GM21717 (cell line): ENCODE measurements at regions not wholly inside any gene's neighbourhood (a gene's known extent, or its start where the extent isn't known, plus 50 kb on each side); places are given as distances from the start of the nearest gene placed in this dataset.
"Not testable (repeated sequence)": the region's sequence is repeated elsewhere in the genome, so short reads cannot be mapped to it uniquely, and the experiment has no call there.

Experiments used
- ATAC-seq: cut with Tn5 transposase; IDR thresholded peaks from one replicate; pipeline ENCODE4 v1.9.1; 2021; ENCODE audit warnings: mild to moderate bottlenecking, moderate library complexity; ENCODE audit not compliant: unreplicated experiment

DNA sequence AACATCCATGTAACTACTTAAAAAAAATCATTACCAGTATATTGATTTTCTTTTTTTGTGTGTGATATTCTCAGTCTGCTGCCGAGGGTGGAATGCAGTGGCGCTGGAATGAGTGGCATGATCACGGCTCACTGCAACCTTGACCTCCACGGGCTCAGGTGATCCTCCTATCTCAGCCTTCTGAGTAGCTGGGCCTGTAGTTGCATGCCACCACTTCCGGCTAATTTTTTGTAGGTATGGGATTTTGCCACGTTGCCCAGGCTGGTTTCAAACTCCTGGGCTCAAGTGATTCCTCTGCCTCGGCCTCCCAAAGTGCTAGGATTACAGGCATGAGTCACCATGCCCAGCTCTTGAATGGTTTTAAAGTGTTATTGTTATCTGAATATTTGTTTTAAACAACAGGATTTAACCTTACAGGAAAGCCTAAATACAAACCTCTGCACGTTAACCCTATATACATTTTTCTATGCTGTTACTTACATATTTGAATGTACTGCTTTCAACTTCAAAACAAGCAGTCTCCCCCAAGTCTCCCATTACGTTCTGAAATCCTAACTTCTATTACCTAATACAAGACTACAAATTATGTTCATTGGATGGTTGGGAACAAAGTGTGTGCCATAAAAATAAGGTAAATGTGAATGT lies 61.7 kb downstream of the KPNA2 start:
- no peak for ATAC-seq

DNA sequence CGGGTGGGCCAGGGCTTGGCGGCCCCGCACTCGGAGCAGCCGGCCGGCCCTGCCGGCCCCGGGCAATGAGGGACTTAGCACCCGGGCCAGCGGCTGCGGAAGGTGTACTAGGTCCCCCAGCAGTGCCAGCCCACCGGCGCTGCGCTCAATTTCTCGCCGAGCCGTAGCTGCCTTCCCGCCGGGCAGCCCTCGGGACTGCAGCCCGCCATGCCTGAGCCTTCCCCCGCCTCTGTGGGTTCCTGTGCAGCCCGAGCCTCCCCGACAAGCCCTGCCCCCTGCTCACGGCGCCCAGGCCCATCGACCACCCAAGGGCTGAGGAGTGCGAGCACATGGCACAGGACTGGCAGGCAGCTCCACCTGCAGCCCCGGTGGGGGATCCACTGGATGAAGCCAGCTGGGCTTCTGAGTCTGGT lies 63.8 kb downstream of the KPNA2 start:
- not testable (repeated sequence) for ATAC-seq

- no peak for ATAC-seq
Measured at GRCh38 chr17:68100000-68100641, 64.6 kb downstream of the KPNA2 start.

DNA sequence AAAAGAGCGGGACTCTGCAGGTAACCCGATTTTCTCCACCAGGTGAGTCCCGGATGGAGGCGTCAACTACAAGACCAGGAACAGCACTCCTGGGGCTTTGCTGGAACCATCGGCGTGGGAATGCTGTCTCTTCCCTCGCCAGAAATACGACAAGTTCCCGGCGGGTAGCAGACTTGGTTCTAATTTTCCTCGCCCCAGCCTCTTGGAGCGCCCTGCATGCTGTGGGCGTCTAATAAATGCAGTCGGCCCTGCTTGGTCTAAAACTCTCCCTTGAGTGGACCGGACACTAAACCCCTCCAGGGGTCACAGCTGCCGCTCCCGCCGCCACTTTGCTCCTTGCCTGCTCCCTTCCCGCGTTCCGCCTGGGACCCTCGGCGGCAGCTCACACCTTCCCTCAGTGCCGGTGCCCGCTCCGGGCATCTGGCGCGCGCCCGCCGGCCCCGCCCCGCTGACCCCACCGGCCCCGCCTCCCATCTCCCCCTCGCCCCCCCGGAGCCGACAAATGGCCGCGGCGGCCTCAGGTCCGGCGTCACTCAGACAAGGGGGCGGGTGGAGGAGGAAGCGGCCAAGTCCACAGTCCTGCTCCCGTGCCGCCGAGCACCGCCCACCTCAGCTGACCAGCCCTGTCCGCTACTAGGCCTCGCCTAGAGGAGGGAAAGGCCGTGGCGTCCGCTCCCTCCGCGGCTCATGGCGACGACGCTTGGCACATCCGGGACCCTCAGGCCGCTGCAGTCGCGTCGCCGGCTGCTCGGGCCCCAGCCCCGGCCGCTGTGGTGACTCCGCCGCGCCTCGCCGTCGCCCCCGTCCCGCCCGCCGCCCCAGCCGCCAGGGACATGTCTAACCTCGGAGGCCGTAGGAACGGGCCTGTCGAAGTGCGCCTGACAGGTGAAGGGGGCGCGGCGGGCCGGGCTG lies 65.8 kb downstream of the KPNA2 start:
- ATAC-seq = no peak

- ATAC-seq = no peak
Measured at GRCh38 chr17:68101987-68102314, 66.4 kb downstream of the KPNA2 start.

- no peak for ATAC-seq
Measured at GRCh38 chr17:68102318-68102758, 66.8 kb downstream of the KPNA2 start.

DNA sequence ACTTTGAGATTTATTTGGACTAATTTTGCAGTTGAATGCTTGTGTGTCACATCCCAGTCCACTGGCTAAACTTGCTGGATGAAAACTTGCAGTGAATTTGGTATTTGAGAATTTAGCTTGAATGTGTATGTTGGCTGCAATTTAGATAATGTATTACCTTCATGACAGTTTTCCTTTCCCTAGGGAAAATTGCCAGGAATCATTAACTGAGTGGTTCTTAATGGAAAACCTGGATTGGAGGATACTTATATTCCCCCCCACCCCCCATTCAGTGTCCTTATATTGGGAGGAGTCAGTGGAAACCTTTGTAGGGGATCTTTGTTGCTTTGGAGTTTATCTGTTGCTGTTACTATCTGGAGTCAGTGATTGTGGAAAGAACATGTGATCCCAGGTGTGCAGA lies 67.6 kb downstream of the KPNA2 start:
- no peak for ATAC-seq

- no peak for ATAC-seq
Measured at GRCh38 chr17:68106085-68106484, 70.5 kb downstream of the KPNA2 start.

DNA sequence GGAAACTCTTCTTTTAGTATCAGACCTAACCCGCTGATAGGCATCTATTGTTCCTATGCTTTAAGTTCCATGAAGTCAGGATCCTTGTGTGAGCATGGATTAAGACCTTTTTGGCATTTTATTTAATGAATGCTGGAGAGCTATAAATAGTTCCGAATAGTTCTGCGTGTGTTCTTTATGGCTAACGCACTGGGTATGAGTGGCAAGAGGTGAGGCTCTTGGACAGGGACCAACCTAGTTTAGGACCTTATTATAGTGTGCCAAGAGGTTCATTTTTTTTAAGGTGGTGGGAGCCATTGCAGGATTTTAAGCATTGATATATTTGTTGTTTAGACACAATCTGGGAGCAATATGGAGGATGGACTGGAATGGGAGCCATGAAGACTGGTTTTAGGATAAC lies 71.8 kb downstream of the KPNA2 start:
- ATAC-seq = no peak

GRCh38 chr17:68108313-68109000 lies 72.9 kb downstream of the KPNA2 start:
- no peak for ATAC-seq

- not testable (repeated sequence) for ATAC-seq
Measured at GRCh38 chr17:68109404-68109803, 73.9 kb downstream of the KPNA2 start.

DNA sequence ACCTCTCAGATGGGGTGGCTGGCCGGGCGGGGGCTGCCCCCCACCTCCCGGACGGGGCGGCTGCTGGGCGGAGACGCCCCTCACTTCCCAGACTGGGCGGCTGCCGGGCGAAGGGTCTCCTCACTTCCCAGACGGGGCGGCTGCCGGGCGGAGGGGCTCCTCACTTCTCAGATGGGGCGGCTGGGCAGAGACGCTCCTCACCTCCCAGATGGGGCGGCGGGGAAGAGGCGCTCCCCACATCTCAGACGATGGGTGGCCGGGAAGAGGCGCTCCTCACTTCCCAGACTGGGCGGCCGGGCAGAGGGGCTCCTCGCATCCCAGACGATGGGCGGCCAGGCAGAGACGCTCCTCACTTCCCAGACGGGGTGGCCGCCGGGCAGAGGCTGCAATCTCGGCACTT lies 80.7 kb downstream of the KPNA2 start:
- not testable (repeated sequence) for ATAC-seq

DNA sequence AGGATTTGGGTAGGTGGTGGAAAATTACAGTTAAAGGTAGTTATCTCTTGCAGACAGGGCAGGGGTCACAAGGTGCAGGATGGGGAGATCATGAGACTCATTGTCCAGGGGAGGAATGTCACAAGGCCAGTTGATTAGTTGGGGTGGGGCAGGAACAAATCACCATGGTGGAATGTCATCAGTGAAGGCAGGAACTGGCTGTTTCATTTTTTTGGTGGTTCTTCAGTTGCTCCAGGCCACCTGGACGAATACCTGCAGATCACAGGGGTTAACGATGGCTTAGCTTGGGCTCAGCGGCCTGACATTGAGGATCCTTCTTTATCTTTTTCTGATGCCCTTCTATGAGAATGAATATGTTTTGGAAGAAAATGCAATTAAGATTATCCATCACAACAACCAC lies 87.1 kb downstream of the KPNA2 start:
- ATAC-seq = no peak

GRCh38 chr17:68125111-68125870 lies 89.8 kb downstream of the KPNA2 start:
- no peak for ATAC-seq

DNA sequence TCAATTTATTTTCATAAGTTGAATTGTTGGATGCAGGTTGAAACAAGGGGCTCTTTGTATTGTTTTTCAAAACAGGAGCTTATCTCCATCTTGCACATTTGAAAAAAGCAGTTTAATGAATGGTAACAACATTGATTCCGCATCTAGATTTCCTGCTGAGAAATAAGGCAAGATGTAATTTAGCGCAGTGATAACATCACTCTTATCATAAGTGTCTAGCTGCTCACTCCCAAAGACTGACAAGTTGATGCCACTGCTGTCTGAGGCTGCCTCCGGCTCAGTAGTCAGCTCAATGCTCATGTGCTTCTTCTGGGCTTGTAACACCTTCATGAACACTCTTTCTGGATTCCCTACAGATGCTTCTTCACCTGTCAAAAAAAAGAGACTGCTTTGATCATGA lies 92.4 kb downstream of the KPNA2 start:
- ATAC-seq = no peak

GRCh38 chr17:68131456-68131855 lies 95.9 kb downstream of the KPNA2 start:
- ATAC-seq = no peak

GRCh38 chr17:68133346-68134045 lies 98.0 kb downstream of the KPNA2 start:
- ATAC-seq = no peak

- ATAC-seq = no peak
Measured at GRCh38 chr17:68134046-68134637, 98.6 kb downstream of the KPNA2 start.

- no peak for ATAC-seq
Measured at GRCh38 chr17:68134731-68135130, 99.2 kb downstream of the KPNA2 start.
